SU-DHL-6 (cell line): ENCODE measurements at regions not wholly inside any gene's neighbourhood (a gene's known extent, or its start where the extent isn't known, plus 50 kb on each side); places are given as distances from the start of the nearest gene placed in this dataset.

Experiments
- H2AFZ ChIP-seq: fragments of 200-600 bp; sonication (generic); 2 replicates; pipeline ENCODE4 v1.6.1; 2014; ENCODE audit warnings: low read depth, mild to moderate bottlenecking, moderate library complexity, mixed read lengths, antibody characterized with exemption, low read length; ENCODE audit not compliant: severe bottlenecking
- H3F3A ChIP-seq: fragments of 200-600 bp; shearing (Covaris generic); 2 replicates; pipeline ENCODE4 v1.6.0; 2016; ENCODE audit warnings: antibody characterized with exemption, mild to moderate bottlenecking; ENCODE audit not compliant: insufficient read depth
- H3K27ac ChIP-seq: fragments of 200-600 bp; sonication (generic); 2 replicates; pipeline ENCODE4 v1.5.1; 2016; ENCODE audit warnings: low read depth, mild to moderate bottlenecking, low read length, moderate library complexity, mixed read lengths
- H3K27me3 ChIP-seq: fragments of 200-600 bp; sonication (generic), shearing (Covaris generic); 2 replicates; pipeline ENCODE4 v1.6.0; 2014; ENCODE audit warnings: mild to moderate bottlenecking, low read length
- H3K36me3 ChIP-seq: fragments of 200-600 bp; sonication (generic); 2 replicates; pipeline ENCODE4 v1.6.1; 2014; ENCODE audit warnings: mild to moderate bottlenecking, low read length, mixed read lengths
- H3K4me2 ChIP-seq: fragments of 300-600, 200-600 bp; shearing (Covaris generic), sonication (generic); 2 replicates; pipeline ENCODE4 v1.6.0; 2014; ENCODE audit warnings: low read length, low read depth, mild to moderate bottlenecking; ENCODE audit not compliant: poor library complexity, severe bottlenecking
- H3K4me3 ChIP-seq: fragments of 200-600 bp; sonication (generic); 2 replicates; pipeline ENCODE4 v1.5.1; 2014; ENCODE audit warnings: antibody characterized with exemption, low read length, mild to moderate bottlenecking, mixed read lengths; ENCODE audit not compliant: insufficient read depth, poor library complexity, severe bottlenecking
- H3K79me2 ChIP-seq: fragments of 200-600 bp; sonication (generic); 2 replicates; pipeline ENCODE4 v1.6.1; 2014; ENCODE audit warnings: mild to moderate bottlenecking, low read length, moderate library complexity; ENCODE audit not compliant: insufficient read depth
- H3K9ac ChIP-seq: fragments of 200-600 bp; sonication (generic); 2 replicates; pipeline ENCODE4 v1.7.0; 2014; ENCODE audit warnings: mild to moderate bottlenecking, low read length
- H3K9me2 ChIP-seq: fragments of 200-600 bp; sonication (generic); replicated peaks from 2 replicates; pipeline ENCODE4 v1.6.1; 2014; ENCODE audit warnings: low read length; ENCODE audit not compliant: insufficient read depth
- H3K9me3 ChIP-seq: fragments of 200-600 bp; sonication (generic); 2 replicates; pipeline ENCODE4 v1.6.1; 2014; ENCODE audit warnings: low read length, mixed read lengths; ENCODE audit not compliant: insufficient read depth
- H4K20me1 ChIP-seq: fragments of 200-600 bp; sonication (generic); 2 replicates; pipeline ENCODE4 v1.6.1; 2014; ENCODE audit warnings: low read depth, mild to moderate bottlenecking, antibody characterized with exemption, low read length, moderate library complexity, mixed read lengths
- CTCF ChIP-seq: fragments of 200-600 bp; sonication (generic); IDR thresholded peaks from one replicate; pipeline ENCODE4 v1.5.1; 2017; ENCODE audit warnings: antibody characterized with exemption, mild to moderate bottlenecking, low read length, moderate library complexity; ENCODE audit not compliant: insufficient read depth, poor library complexity, severe bottlenecking
- EZH2phosphoT487 ChIP-seq: fragments of 200-600 bp; sonication (generic), shearing (Covaris generic); conservative IDR thresholded peaks from 2 replicates; pipeline ENCODE4 v1.6.1; 2018; ENCODE audit warnings: mild to moderate bottlenecking, antibody characterized with exemption, low read length, moderate library complexity, mixed read lengths

GRCh38 chr15:93158097-93158900 is 69.3 kb upstream of the RGMA start:
- Histone ChIP-seq H3K36me3 (no peaks in the 10 kb centered on the region), H4K20me1 (no peaks in the 10 kb centered on the region), H3K79me2 (no peaks in the 10 kb centered on the region), H3K9ac (no peak overlapping the region), H3K4me2 (no peak overlapping the region), H3K27me3 (no peaks in the 10 kb centered on the region), H3K27ac (no peak overlapping the region), H3K9me2 (no peaks in the 10 kb centered on the region), H3F3A (no peaks in the 10 kb centered on the region), H3K9me3 (no peaks in the 10 kb centered on the region), H3K4me3 (no peak overlapping the region), H2AFZ (no peak overlapping the region)
- no peak for TF ChIP-seq EZH2phosphoT487
- no peak for TF ChIP-seq CTCF

GRCh38 chr15:93154666-93155065 is 65.7 kb upstream of the RGMA start:
- Histone ChIP-seq H3K4me2 (no peak overlapping the region), H3K27me3 (no peaks in the 10 kb centered on the region), H3K4me3 (no peak overlapping the region), H4K20me1 (no peaks in the 10 kb centered on the region), H2AFZ (no peak overlapping the region), H3F3A (no peaks in the 10 kb centered on the region), H3K9me3 (no peaks in the 10 kb centered on the region), H3K9ac (no peak overlapping the region), H3K27ac (no peak overlapping the region), H3K36me3 (no peaks in the 10 kb centered on the region), H3K9me2 (no peaks in the 10 kb centered on the region), H3K79me2 (no peaks in the 10 kb centered on the region)
- TF ChIP-seq EZH2phosphoT487 (no peak), CTCF (no peak)

GRCh38 chr15:93152951-93153350 is 63.9 kb upstream of the RGMA start:
- TF ChIP-seq EZH2phosphoT487 (no peak), CTCF (no peak)
- no peaks in the 10 kb centered on the region for H3K79me2 ChIP-seq
- no peak overlapping the region for H3K4me2 ChIP-seq
- H3K9me3 ChIP-seq, result no peaks in the 10 kb centered on the region
- no peaks in the 10 kb centered on the region for H3K36me3 ChIP-seq
- no peak overlapping the region for H3K9ac ChIP-seq
- no peak overlapping the region for H3K27ac ChIP-seq
- H4K20me1 ChIP-seq, result no peaks in the 10 kb centered on the region
- no peaks in the 10 kb centered on the region for H3K9me2 ChIP-seq
- H2AFZ ChIP-seq, result no peak overlapping the region
- no peaks in the 10 kb centered on the region for H3F3A ChIP-seq
- no peaks in the 10 kb centered on the region for H3K27me3 ChIP-seq
- no peak overlapping the region for H3K4me3 ChIP-seq
